BE2C (cell line): ENCODE measurements at regions not wholly inside any gene's neighbourhood (a gene's known extent, or its start where the extent isn't known, plus 50 kb on each side); places are given as distances from the start of the nearest gene placed in this dataset.
A peak's percentile ranks its signal among the peaks of the same experiment; 100 is the strongest.

Experiments
- DNase-seq: peaks from one replicate; pipeline ENCODE4 v3.0.0-alpha.2; 2020
- H3K27me3 ChIP-seq: fragments of 250-450 bp; sonication (Bioruptor Pico); 2 replicates; pipeline ENCODE4 v1.5.1; 2020; ENCODE audit warnings: mild to moderate bottlenecking
- H3K36me3 ChIP-seq: fragments of 250-450 bp; sonication (Bioruptor Pico); 2 replicates; pipeline ENCODE4 v1.5.1; 2020; ENCODE audit warnings: mild to moderate bottlenecking
- H3K4me1 ChIP-seq: fragments of 250-450 bp; sonication (Bioruptor Pico); 2 replicates; pipeline ENCODE4 v1.5.1; 2020
- H3K4me3 ChIP-seq: 2 replicates; pipeline ENCODE4 v1.5.1; 2011; ENCODE audit warnings: low read depth, low read length
- H3K9me3 ChIP-seq: fragments of 250-450 bp; sonication (Bioruptor Pico); 2 replicates; pipeline ENCODE4 v1.5.1; 2020
- CTCF ChIP-seq: IDR thresholded peaks from 2 replicates; pipeline ENCODE4 v1.5.1; 2012; ENCODE audit warnings: mild to moderate bottlenecking, low read depth, low read length

- DNase-seq, result no peak
- Histone ChIP-seq H3K4me1 (no peaks in the 10 kb centered on the region), H3K27me3 (peaks cover 13% of the 10 kb centered on the region), H3K9me3 (no peaks in the 10 kb centered on the region), H3K36me3 (no peaks in the 10 kb centered on the region), H3K4me3 (no peak overlapping the region)
- TF ChIP-seq CTCF, result peak; percentile 19; the same call in 1 of the 2 replicates
These were observed 266.2 kb downstream of the FOXD2 start for GRCh38 chr1:47703981-47704596.

GRCh38 chr1:47705517-47706130 lies 267.8 kb downstream of the FOXD2 start:
- Histone ChIP-seq H3K4me3 (no peak overlapping the region), H3K36me3 (no peaks in the 10 kb centered on the region), H3K4me1 (no peaks in the 10 kb centered on the region), H3K27me3 (peaks cover 28% of the 10 kb centered on the region), H3K9me3 (no peaks in the 10 kb centered on the region)
- TF ChIP-seq CTCF, result no peak
- no peak for DNase-seq

DNA sequence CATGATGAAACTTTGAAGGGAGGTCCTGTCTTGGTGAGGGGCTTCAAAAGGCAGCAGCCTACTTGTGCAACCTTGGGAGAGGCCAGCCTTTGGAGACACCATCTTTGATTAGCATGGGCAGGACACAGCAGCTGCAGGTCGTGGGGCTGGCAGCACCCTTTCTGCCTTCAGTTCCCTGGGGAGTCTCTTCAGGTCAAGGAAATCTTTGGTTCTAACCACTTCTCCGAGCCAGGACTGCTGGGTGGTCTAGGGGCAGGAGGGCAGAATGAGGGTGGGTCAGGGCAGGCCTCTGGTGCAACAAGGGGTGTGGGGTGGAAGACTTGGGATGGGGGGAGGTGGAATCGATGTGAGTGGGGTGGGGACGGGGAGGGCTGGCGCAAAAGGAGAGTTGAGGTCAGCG lies 269.7 kb downstream of the FOXD2 start:
- no peak for TF ChIP-seq CTCF
- DNase-seq, result no peak
- H3K4me3 ChIP-seq, result no peak overlapping the region
- H3K27me3 ChIP-seq, result peaks cover 47% of the 10 kb centered on the region
- H3K4me1 ChIP-seq, result no peaks in the 10 kb centered on the region
- H3K36me3 ChIP-seq, result no peaks in the 10 kb centered on the region
- no peaks in the 10 kb centered on the region for H3K9me3 ChIP-seq

- Histone ChIP-seq H3K4me3 (no peak overlapping the region), H3K36me3 (no peaks in the 10 kb centered on the region), H3K9me3 (no peaks in the 10 kb centered on the region), H3K4me1 (no peaks in the 10 kb centered on the region), H3K27me3 (peaks cover 53% of the 10 kb centered on the region)
- no peak for DNase-seq
- TF ChIP-seq CTCF, result no peak
These were observed 270.2 kb downstream of the FOXD2 start for GRCh38 chr1:47708019-47708535.

DNA sequence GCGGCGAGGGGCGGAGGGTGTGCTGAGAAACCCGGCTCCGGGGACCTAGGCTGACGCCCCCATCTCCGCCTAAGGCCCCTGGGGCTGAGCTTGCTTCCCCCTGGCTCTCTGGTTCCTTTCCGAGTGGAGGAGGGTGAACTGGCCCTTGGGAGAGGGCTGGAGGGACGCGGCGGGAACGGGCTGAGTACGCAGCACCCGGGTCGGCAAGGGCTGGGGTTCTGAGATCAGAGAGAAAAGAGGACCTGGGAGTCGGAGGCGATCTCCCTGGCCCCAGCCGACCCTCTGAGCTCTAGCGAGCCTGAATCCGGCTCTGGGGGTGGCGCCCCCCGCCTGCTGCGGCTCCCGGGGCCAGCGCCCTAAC lies 270.8 kb downstream of the FOXD2 start:
- no peaks in the 10 kb centered on the region for H3K36me3 ChIP-seq
- H3K4me3 ChIP-seq, result no peak overlapping the region
- no peak for DNase-seq
- no peaks in the 10 kb centered on the region for H3K4me1 ChIP-seq
- no peak for TF ChIP-seq CTCF
- no peaks in the 10 kb centered on the region for H3K9me3 ChIP-seq
- peaks cover 58% of the 10 kb centered on the region for H3K27me3 ChIP-seq
